Upper lobe of left lung (tissue), 4 donors: ENCODE measurements at regions not wholly inside any gene's neighbourhood (a gene's known extent, or its start where the extent isn't known, plus 50 kb on each side); places are given as distances from the start of the nearest gene placed in this dataset.

Source experiments
- CTCF ChIP-seq, 6 experiments: fragments of 450-650 bp in 4 of 6; fragments of 200-600 bp in 2 of 6; sonication (generic) in 2 of 6; IDR thresholded peaks; one replicate each; pipeline ENCODE4 v1.5.1; 2016 to 2019; ENCODE audit warnings: antibody characterized with exemption in 6 of 6
- EP300 ChIP-seq, 4 donors: sonication (generic); formaldehyde crosslinking; IDR thresholded peaks; one replicate each; pipeline ENCODE4 v1.5.1; 2017; ENCODE audit warnings: antibody characterized with exemption in 4 of 4, control low read depth in 2 of 4
- POLR2A ChIP-seq, 4 donors: fragments of 450-650 bp; IDR thresholded peaks; one replicate each; pipeline ENCODE4 v1.5.1; 2016 to 2017; ENCODE audit warnings: antibody characterized with exemption in 4 of 4, mild to moderate bottlenecking in 2 of 4
- POLR2AphosphoS5 ChIP-seq, 2 donors: sonication (generic); formaldehyde crosslinking; IDR thresholded peaks; one replicate each; pipeline ENCODE4 v1.5.1; 2017; ENCODE audit warnings: antibody characterized with exemption in 2 of 2

DNA sequence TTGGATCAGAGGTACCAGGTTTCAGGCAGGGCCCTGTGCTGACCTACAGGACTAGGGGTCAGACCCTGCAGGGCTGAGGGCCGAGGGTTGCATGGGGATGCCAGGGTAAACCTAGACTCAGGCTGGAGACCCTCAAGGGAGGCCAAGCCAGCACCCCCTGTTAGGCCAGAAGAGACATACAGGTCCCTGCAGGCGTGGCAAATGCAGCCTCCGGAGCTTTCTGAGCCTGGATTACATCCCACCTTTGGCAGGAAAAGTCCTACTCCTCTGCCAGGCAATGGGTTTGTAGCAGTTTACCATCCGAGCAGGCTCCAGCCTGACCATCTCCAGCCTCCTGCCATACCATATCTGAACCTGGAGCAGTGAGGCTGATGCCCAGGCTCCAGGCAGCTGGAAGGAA is 425.3 kb downstream of the NPHP4 start:
- TF ChIP-seq CTCF (IDR thresholded peaks at IDR 0.05), result no peak
- TF ChIP-seq POLR2A (IDR thresholded peaks at IDR 0.05), result no peak
- no peak for TF ChIP-seq POLR2AphosphoS5 (IDR thresholded peaks at IDR 0.05)
- no peak for TF ChIP-seq EP300 (IDR thresholded peaks at IDR 0.05)
